Keratinocyte (primary cell): ENCODE measurements at regions not wholly inside any gene's neighbourhood (a gene's known extent, or its start where the extent isn't known, plus 50 kb on each side); places are given as distances from the start of the nearest gene placed in this dataset.

Source experiments
- EZH2 ChIP-seq: IDR thresholded peaks from one replicate; pipeline ENCODE4 v1.6.1; 2012; ENCODE audit warnings: inconsistent platforms, mild to moderate bottlenecking, low read length, moderate library complexity
- TF ChIP-seq, protein P1 (sequence below), 3 experiments: IDR thresholded peaks in 1 of 3; conservative IDR thresholded peaks in 1 of 3; optimal IDR thresholded peaks in 1 of 3; 2 replicates in 2 of 3; 3 replicates in 1 of 3; pipeline versions ENCODE3 to v1.5.1; 2011; ENCODE audit warnings: low read length in 3 of 3, mild to moderate bottlenecking in 3 of 3, moderate library complexity in 2 of 3, control low read depth in 1 of 3, inconsistent platforms in 1 of 3; ENCODE audit not compliant: insufficient read depth in 2 of 3; ENCODE audit errors: extremely low read depth in 1 of 3

DNA sequence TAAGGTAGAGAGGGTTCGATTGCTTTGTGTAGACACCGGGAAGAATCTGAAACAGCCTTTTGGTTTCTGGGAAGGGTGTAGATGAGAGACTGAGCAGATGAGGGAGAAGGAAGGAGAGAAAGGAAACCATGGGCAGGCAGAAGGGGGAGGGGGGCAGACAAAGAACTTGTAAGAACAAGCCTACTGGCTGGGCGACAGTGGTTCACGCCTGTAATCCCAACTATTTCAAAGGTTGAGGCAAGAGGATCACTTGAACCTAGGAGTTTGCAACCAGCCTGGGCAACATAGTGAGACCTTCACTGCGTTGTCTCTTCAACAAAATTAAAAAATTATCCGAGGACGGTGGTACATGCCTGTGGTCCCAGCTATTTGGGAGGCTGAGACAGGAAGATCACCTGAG lies 106.2 kb downstream of the TM2D1 start:
- TF ChIP-seq, protein P1, sequence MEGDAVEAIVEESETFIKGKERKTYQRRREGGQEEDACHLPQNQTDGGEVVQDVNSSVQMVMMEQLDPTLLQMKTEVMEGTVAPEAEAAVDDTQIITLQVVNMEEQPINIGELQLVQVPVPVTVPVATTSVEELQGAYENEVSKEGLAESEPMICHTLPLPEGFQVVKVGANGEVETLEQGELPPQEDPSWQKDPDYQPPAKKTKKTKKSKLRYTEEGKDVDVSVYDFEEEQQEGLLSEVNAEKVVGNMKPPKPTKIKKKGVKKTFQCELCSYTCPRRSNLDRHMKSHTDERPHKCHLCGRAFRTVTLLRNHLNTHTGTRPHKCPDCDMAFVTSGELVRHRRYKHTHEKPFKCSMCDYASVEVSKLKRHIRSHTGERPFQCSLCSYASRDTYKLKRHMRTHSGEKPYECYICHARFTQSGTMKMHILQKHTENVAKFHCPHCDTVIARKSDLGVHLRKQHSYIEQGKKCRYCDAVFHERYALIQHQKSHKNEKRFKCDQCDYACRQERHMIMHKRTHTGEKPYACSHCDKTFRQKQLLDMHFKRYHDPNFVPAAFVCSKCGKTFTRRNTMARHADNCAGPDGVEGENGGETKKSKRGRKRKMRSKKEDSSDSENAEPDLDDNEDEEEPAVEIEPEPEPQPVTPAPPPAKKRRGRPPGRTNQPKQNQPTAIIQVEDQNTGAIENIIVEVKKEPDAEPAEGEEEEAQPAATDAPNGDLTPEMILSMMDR (optimal IDR thresholded peaks at IDR 0.05 in 1 of 3, IDR thresholded peaks at IDR 0.05 in 1 of 3, conservative IDR thresholded peaks at IDR 0.05 in 1 of 3; ENCODE audit: extremely low read depth in 1 of 3, insufficient read depth in 2 of 3, low read length in 3 of 3), result no peak
- TF ChIP-seq EZH2, result no peak
